NCI-H345 treated with DMSO at 0.1 percent for 48 hours (cell line): ENCODE measurements at regions not wholly inside any gene's neighbourhood (a gene's known extent, or its start where the extent isn't known, plus 50 kb on each side); places are given as distances from the start of the nearest gene placed in this dataset.
"Not testable (repeated sequence)": the region's sequence is repeated elsewhere in the genome, so short reads cannot be mapped to it uniquely, and the experiment has no call there.

ENCODE experiments used
- DNase-seq: peaks from one replicate; lab custom pipeline; 2025; ENCODE audit not compliant: unreplicated experiment; lab: John Stamatoyannopoulos, UW

GRCh38 chr1:65020774-65021173 lies 54.4 kb upstream of the JAK1 start:
- DNase-seq, result no peak

- no peak for DNase-seq
Observed at GRCh38 chr1:65021795-65022194, 55.4 kb upstream of the JAK1 start.

GRCh38 chr1:65022216-65022615 lies 55.9 kb upstream of the JAK1 start:
- DNase-seq, result no peak

GRCh38 chr1:65025794-65026193 lies 59.4 kb upstream of the JAK1 start:
- no peak for DNase-seq

GRCh38 chr1:65026235-65026634 lies 59.9 kb upstream of the JAK1 start:
- peak; percentile 37 for DNase-seq

GRCh38 chr1:65027666-65028358 lies 61.5 kb upstream of the JAK1 start:
- no peak for DNase-seq

GRCh38 chr1:65029434-65029833 lies 63.1 kb upstream of the JAK1 start:
- not testable (repeated sequence) for DNase-seq

GRCh38 chr1:65034879-65035278 lies 68.5 kb upstream of the JAK1 start:
- DNase-seq, result not testable (repeated sequence)

GRCh38 chr1:65036570-65037051 lies 70.3 kb upstream of the JAK1 start:
- no peak for DNase-seq

GRCh38 chr1:65039066-65039465 lies 72.7 kb upstream of the JAK1 start:
- DNase-seq, result no peak

- DNase-seq, result no peak
Observed at GRCh38 chr1:65039508-65039907, 73.2 kb upstream of the JAK1 start.

GRCh38 chr1:65042467-65042866 lies 76.1 kb upstream of the JAK1 start:
- no peak for DNase-seq

- no peak for DNase-seq
Observed at GRCh38 chr1:65044411-65044810, 78.1 kb upstream of the JAK1 start.

- DNase-seq, result no peak
Observed at GRCh38 chr1:65045022-65045817, 78.9 kb upstream of the JAK1 start.

GRCh38 chr1:65048335-65048734 lies 82.0 kb upstream of the JAK1 start:
- no peak for DNase-seq

- DNase-seq, result no peak
Observed at GRCh38 chr1:65049941-65050713, 83.8 kb upstream of the JAK1 start.

GRCh38 chr1:65050735-65051134 lies 84.4 kb upstream of the JAK1 start:
- peak; percentile 68 for DNase-seq

- no peak for DNase-seq
Observed at GRCh38 chr1:65054481-65054880, 88.1 kb upstream of the JAK1 start.

GRCh38 chr1:65055747-65056146 lies 89.4 kb upstream of the JAK1 start:
- no peak for DNase-seq

GRCh38 chr1:65056234-65056633 lies 89.9 kb upstream of the JAK1 start:
- DNase-seq, result no peak

- no peak for DNase-seq
Observed at GRCh38 chr1:65056866-65057265, 90.5 kb upstream of the JAK1 start.
